Heart right ventricle (tissue), 16 donors: ENCODE measurements at regions not wholly inside any gene's neighbourhood (a gene's known extent, or its start where the extent isn't known, plus 50 kb on each side); places are given as distances from the start of the nearest gene placed in this dataset.
"Not testable (repeated sequence)": the region's sequence is repeated elsewhere in the genome, so short reads cannot be mapped to it uniquely, and the experiment has no call there.

ENCODE experiments used
- ATAC-seq, 8 donors: fragments of 200-7000 bp; cut with Tn5 transposase; one replicate each; pipeline ENCODE4 v1.9.1; 2020; ENCODE audit warnings: mild to moderate bottlenecking in 8 of 8, moderate library complexity in 8 of 8, moderate number of reproducible peaks in 1 of 8
- DNase-seq, 2 donors: peaks; one replicate each; pipeline ENCODE4 v3.0.0-alpha.2; 2020
- H3K27ac ChIP-seq, 10 donors: fragments of 200-600 bp; sonication (generic) in 2 of 10; one replicate each; pipeline versions ENCODE4 v1.5.0 to v1.8.0; 2020 to 2022; ENCODE audit warnings: mild to moderate bottlenecking in 3 of 10
- H3K27me3 ChIP-seq, 7 donors: fragments of 200-600 bp; one replicate each; pipeline ENCODE4 v1.8.0; 2021 to 2022; ENCODE audit warnings: mild to moderate bottlenecking in 2 of 7
- H3K36me3 ChIP-seq, 9 donors: fragments of 200-600 bp; sonication (generic) in 1 of 9; one replicate each; pipeline versions ENCODE4 v1.5.0 to v1.8.0; 2020 to 2022; ENCODE audit warnings: mild to moderate bottlenecking in 2 of 9
- H3K4me1 ChIP-seq, 9 donors: fragments of 200-600 bp; sonication (generic) in 1 of 9; one replicate each; pipeline versions ENCODE4 v1.5.0 to v1.8.0; 2020 to 2022; ENCODE audit warnings: mild to moderate bottlenecking in 4 of 9
- H3K4me3 ChIP-seq, 10 donors: fragments of 200-600 bp; sonication (generic) in 2 of 10; one replicate each; pipeline versions ENCODE4 v1.5.0 to v1.8.0; 2020 to 2022; ENCODE audit warnings: mild to moderate bottlenecking in 7 of 10, moderate library complexity in 2 of 10
- H3K9me3 ChIP-seq, 11 donors: fragments of 200-600 bp in 10 of 11; sonication (generic) in 2 of 11; one replicate each; pipeline versions ENCODE4 v1.5.0 to v1.8.0; 2013 to 2022; ENCODE audit warnings: mild to moderate bottlenecking in 2 of 11, control low read depth in 1 of 11, moderate library complexity in 1 of 11
- WGBS, 2 donors: extraction: QIAGEN DNeasy Blood & Tissue Kit; methylation state at CpG; one replicate each; pipeline ENCODE4 v1.1.7; 2013; ENCODE audit warnings: inconsistent platforms in 1 of 2; 5-methylcytosine and 5-hydroxymethylcytosine counted together
- intact Hi-C, 10 donors: fragments of 100-400 bp; cut with DNase I; formaldehyde crosslinking; loops; one replicate each; pipeline versions ENCODE4 v1.11.1 to v1.14.2; 2022
- TF ChIP-seq, protein P1 (sequence below), 9 donors: fragments of 200-600 bp; sonication (generic) in 2 of 9; IDR thresholded peaks; one replicate each; pipeline versions ENCODE4 v1.5.0 to v1.8.0; 2021 to 2022; ENCODE audit warnings: antibody characterized with exemption in 9 of 9, mild to moderate bottlenecking in 5 of 9, moderate library complexity in 1 of 9
- donor health status: Arrhythmogenic right ventricular cardiomyopathy.
- donor health status: ischemic (EF 13 %, LVEDD 7.1; RV severe dilation, severe dysfunction).
- donor health status: healthy with polysubstance abuse.
- donor health status: DM: no; HTN: yes; CAD: no.
- donor health status: DM: no; HTN: no; CAD: no.
- donor health status: ischemic (EF 25% LVEDD 6.9; RV normal size, moderate dysfunction).
- donor health status: ischemic (EF 25% LVEDD 5.7; RV mildly dilated, moderate dysfunction).
- donor health status: healthy.
- donor health status: DM: yes; HTN: yes; CAD: no.
- donor health status: Ischemic cardiomyopathy.
- donor health status: ischemic (EF 35%, LVEDD 5.7; RV mildly dilated, moderate dysfunction).
- donor health status: nonischemic (EF 11% LVEDD 7.7; RV severe dilation, severe dysfunction).
- donor health status: DM: yes; HTN: yes; CAD: no.
- donor health status: PGD.
- donor health status: ischemic (EF 29% LVEDD 5.4; RV normal size, mild dysfunction).
- donor health status: nonischemic (EF 23%, LVEDD 6.1; RV moderate dilation, normal function).

DNA sequence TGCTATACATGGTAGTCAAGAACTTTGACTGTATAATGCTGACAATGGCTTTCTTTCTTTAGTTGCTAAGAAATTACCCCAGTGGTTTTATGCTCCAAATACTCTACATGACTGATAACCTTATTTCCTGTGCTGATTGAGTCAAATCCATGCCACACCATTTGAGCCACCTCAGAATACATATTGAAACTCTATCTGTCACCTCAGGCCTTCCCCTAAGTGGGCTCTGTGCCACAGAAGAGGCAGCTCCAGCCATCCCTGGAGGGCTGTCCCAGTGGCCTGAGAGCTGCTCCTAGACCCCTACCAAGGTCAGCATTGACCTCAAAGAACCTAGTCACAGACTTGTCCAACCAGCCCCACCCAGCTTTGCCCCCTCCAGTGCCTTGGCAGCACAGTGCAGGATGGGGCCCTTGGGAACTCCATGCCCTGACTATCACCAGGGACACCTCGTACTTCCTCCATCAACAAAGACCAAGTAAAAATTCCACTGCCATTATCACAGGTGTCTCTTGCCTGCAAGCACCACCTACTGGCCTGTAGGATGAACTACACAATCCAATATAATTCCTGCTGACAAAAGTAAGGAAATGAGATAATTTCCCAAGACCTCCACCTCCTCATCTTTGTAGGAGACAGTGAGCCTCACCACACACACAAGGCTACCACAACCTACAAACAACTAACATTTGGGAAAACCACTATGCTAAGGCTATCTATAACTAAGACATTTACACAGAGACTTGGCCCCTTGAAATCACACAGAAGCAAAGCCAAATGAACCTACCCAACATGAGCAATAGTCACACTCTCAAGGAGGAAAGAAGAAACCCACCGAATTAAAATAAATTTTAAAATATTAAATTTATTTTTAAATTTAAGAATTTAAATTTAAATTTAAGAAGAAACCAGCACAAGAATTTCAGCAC lies 239.9 kb downstream of the NKX6-1 start:
- Histone ChIP-seq H3K27ac (no peak overlapping the region), H3K4me1 (no peaks in the 10 kb centered on the region), H3K27me3 (no peaks in the 10 kb centered on the region), H3K36me3 (no peaks in the 10 kb centered on the region), H3K9me3 (peaks cover 0 to 40% (median 15%) of the 10 kb centered on the region in 11 donors), H3K4me3 (no peak overlapping the region)
- DNase-seq (no peak), ATAC-seq (no peak)
- intact Hi-C loops, result no loop called here
- TF ChIP-seq, protein P1, sequence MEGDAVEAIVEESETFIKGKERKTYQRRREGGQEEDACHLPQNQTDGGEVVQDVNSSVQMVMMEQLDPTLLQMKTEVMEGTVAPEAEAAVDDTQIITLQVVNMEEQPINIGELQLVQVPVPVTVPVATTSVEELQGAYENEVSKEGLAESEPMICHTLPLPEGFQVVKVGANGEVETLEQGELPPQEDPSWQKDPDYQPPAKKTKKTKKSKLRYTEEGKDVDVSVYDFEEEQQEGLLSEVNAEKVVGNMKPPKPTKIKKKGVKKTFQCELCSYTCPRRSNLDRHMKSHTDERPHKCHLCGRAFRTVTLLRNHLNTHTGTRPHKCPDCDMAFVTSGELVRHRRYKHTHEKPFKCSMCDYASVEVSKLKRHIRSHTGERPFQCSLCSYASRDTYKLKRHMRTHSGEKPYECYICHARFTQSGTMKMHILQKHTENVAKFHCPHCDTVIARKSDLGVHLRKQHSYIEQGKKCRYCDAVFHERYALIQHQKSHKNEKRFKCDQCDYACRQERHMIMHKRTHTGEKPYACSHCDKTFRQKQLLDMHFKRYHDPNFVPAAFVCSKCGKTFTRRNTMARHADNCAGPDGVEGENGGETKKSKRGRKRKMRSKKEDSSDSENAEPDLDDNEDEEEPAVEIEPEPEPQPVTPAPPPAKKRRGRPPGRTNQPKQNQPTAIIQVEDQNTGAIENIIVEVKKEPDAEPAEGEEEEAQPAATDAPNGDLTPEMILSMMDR (IDR thresholded peaks at IDR 0.05), result peak in 6 of 9 donors; percentile 12 to 47 (median 29)
- 50% methylated on average over 2 of the region's 2 CpGs for WGBS, 2 donors

DNA sequence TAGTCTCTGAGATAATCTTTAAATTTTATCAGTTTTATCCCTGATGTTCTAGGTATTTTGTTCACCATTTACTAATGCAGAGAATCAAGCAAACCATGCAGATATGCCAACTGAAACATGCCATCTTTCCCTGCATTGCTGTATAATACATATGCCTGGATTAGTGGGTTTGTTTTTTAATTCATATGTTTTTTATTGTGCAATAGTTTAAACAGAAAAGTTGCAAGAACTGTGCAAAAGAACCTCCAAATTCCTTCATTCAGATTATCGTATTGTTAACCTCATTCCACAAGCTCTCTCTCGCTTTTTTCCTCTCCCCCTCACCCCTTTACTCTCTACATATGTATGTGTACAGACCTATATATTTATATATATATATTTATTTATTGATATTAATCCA lies 244.6 kb downstream of the NKX6-1 start:
- TF ChIP-seq, protein P1 (IDR thresholded peaks at IDR 0.05), result no peak
- Histone ChIP-seq H3K36me3 (no peaks in the 10 kb centered on the region), H3K27ac (no peak overlapping the region), H3K4me3 (no peak overlapping the region), H3K4me1 (no peaks in the 10 kb centered on the region), H3K9me3 (peaks cover 0 to 17% (median 5%) of the 10 kb centered on the region in 11 donors), H3K27me3 (peaks cover 0 to 4% (median 0%) of the 10 kb centered on the region in 7 donors)
- DNase-seq (no peak), ATAC-seq (no peak)
- 85 to 91% methylated on average over 2 of the region's 2 CpGs for WGBS, 2 donors
- intact Hi-C loops, result no loop called here

DNA sequence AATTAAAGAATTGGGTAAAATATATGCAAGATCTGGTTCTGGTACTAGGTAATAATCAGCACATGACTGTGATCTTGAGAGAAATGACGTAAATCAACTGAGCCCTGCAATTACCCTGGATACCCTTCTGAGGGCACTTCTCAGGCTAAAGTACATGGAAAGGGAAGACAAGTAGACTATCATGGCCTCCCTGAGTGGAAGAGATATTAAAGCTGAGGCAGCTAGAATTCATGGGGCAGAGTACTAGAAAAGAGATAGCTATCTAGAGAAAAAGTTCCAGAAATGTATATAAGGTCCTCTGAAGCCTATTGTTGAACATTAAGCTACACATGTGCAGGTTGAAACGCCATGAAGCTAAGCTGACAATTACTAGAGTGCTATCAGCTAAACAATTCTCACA lies 249.6 kb downstream of the NKX6-1 start:
- Histone ChIP-seq H3K36me3 (no peaks in the 10 kb centered on the region), H3K27ac (no peak overlapping the region), H3K9me3 (peaks cover 0 to 7% (median 0%) of the 10 kb centered on the region in 11 donors), H3K4me3 (no peak overlapping the region), H3K27me3 (peaks cover 0 to 4% (median 0%) of the 10 kb centered on the region in 7 donors), H3K4me1 (no peaks in the 10 kb centered on the region)
- no peak for DNase-seq
- 66 to 67% methylated on average over 2 of the region's 2 CpGs for WGBS, 2 donors
- TF ChIP-seq, protein P1 (IDR thresholded peaks at IDR 0.05), result no peak
- intact Hi-C loops, result no loop called here
- ATAC-seq, result no peak

DNA sequence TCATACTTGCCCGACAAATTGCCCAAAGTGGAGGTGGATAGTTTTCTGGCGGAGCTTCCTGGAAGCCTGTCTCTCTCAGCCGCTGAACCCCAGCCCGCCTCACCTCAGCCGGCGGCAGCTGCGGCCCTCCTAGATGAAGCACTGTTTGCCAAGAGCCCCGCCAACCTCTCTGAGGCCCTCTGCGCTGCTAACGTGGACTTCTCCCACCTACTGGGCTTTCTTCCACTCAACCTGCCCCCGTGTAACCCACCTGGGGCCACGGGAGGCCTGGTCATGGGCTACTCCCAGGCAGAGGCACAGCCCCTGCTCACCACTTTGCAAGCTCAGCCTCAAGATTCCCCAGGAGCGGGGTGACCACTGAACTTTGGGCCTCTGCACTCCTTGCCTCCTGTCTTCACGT lies 254.1 kb downstream of the NKX6-1 start:
- intact Hi-C loops, DNase-seq, H3K27me3 ChIP-seq, ATAC-seq, H3K9me3 ChIP-seq, H3K36me3 ChIP-seq, H3K4me1 ChIP-seq, H3K4me3 ChIP-seq, H3K27ac ChIP-seq: not testable (repeated sequence)
- 90 to 91% methylated on average over 14 of the region's 14 CpGs for WGBS, 2 donors

DNA sequence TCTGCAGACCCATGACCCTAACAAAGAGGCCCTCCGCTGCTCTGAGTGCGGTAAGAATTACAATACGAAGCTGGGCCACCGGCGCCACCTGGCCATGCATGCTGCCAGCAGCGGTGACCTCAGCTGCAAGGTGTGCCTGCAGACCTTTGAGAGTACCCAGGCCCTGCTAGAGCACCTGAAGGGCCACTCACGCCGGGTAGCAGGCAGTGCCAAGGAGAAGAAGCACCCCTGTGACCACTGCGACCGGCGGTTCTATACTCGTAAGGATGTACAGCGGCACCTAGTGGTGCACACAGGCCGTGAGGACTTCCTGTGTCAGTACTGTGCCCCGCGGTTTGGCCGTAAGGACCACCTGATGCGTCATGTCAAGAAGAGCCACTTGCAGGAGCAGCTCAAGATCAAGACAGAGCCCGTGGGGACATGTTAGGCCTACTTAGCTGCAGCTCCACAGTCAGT lies 254.7 kb downstream of the NKX6-1 start:
- H3K9me3 ChIP-seq, H3K36me3 ChIP-seq, H3K27ac ChIP-seq, intact Hi-C loops, H3K27me3 ChIP-seq, H3K4me1 ChIP-seq, H3K4me3 ChIP-seq, DNase-seq: not testable (repeated sequence)
- ATAC-seq, result peak in 1 of 8 donors; percentile 22
- WGBS, 2 donors, result 93 to 96% methylated on average over 19 of the region's 19 CpGs
